H1 (cell line): ENCODE measurements at regions not wholly inside any gene's neighbourhood (a gene's known extent, or its start where the extent isn't known, plus 50 kb on each side); places are given as distances from the start of the nearest gene placed in this dataset.

Experiments
- CTCF ChIP-seq, 3 experiments: IDR thresholded peaks; 1 replicate in 2 of 3; 2 replicates in 1 of 3; pipeline versions ENCODE4 v1.5.1 to v1.6.1; 2011; ENCODE audit warnings: low read length in 3 of 3, mild to moderate bottlenecking in 3 of 3, inconsistent platforms in 2 of 3, low read depth in 1 of 3, moderate library complexity in 1 of 3; ENCODE audit not compliant: insufficient read depth in 1 of 3; ENCODE audit errors: control extremely low read depth in 1 of 3
- EZH2 ChIP-seq: fragments of 200-600 bp; sonication (generic); IDR thresholded peaks from 2 replicates; pipeline ENCODE4 v1.7.1; 2012; ENCODE audit warnings: low read depth, mild to moderate bottlenecking, moderate library complexity, low read length, inconsistent platforms; ENCODE audit not compliant: severe bottlenecking
- MAX ChIP-seq: IDR thresholded peaks from 2 replicates; pipeline ENCODE4 v1.6.1; 2012; ENCODE audit warnings: inconsistent platforms
- POLR2A ChIP-seq, 2 experiments: IDR thresholded peaks; 1 replicate in 1 of 2; 2 replicates in 1 of 2; pipeline ENCODE4 v1.6.1; 2011; ENCODE audit warnings: low read depth in 2 of 2, low read length in 2 of 2, mild to moderate bottlenecking in 2 of 2; ENCODE audit errors: control extremely low read depth in 1 of 2
- POLR2AphosphoS5 ChIP-seq: IDR thresholded peaks from 2 replicates; pipeline ENCODE4 v1.6.1; 2011; ENCODE audit warnings: low read depth, low read length
- TF ChIP-seq, protein P1 (sequence below): IDR thresholded peaks from 2 replicates; pipeline ENCODE4 v1.6.1; 2012; ENCODE audit warnings: inconsistent platforms

GRCh38 chr4:182140547-182140946 lies 102.7 kb upstream of the TENM3 start:
- TF ChIP-seq, protein P1, sequence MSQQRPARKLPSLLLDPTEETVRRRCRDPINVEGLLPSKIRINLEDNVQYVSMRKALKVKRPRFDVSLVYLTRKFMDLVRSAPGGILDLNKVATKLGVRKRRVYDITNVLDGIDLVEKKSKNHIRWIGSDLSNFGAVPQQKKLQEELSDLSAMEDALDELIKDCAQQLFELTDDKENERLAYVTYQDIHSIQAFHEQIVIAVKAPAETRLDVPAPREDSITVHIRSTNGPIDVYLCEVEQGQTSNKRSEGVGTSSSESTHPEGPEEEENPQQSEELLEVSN = no peak
- TF ChIP-seq MAX (no peak), POLR2A (IDR thresholded peaks at IDR 0.05; ENCODE audit: control extremely low read depth in 1 of 2, low read depth in 2 of 2, low read length in 2 of 2) (no peak), CTCF (IDR thresholded peaks at IDR 0.05; ENCODE audit: control extremely low read depth in 1 of 3, insufficient read depth in 1 of 3, low read depth in 1 of 3, low read length in 3 of 3) (no peak), POLR2AphosphoS5 (no peak), EZH2 (no peak)
